Type B pancreatic cell (in vitro differentiated cells): ENCODE measurements at regions not wholly inside any gene's neighbourhood (a gene's known extent, or its start where the extent isn't known, plus 50 kb on each side); places are given as distances from the start of the nearest gene placed in this dataset.

Source experiments
- DNase-seq: peaks from one replicate; pipeline ENCODE4 v3.0.0; 2021; ENCODE audit warnings: mixed read lengths; ENCODE audit not compliant: unreplicated experiment; ENCODE audit errors: extremely low spot score
- H3K27ac Mint-ChIP-seq: 2 replicates; pipeline ENCODE4 v1.8.0; 2021; ENCODE audit warnings: mild to moderate bottlenecking, mixed read lengths
- H3K27me3 Mint-ChIP-seq: 2 replicates; pipeline ENCODE4 v1.8.0; 2021; ENCODE audit warnings: mixed read lengths
- H3K36me3 Mint-ChIP-seq: 2 replicates; pipeline ENCODE4 v1.8.0; 2021; ENCODE audit warnings: mixed read lengths
- H3K4me1 Mint-ChIP-seq: one replicate; pipeline ENCODE4 v1.8.0; 2021; ENCODE audit warnings: mixed read lengths; ENCODE audit not compliant: unreplicated experiment
- H3K4me3 Mint-ChIP-seq: 2 replicates; pipeline ENCODE4 v1.8.0; 2021; ENCODE audit warnings: mild to moderate bottlenecking, mixed read lengths
- H3K9me3 Mint-ChIP-seq: 2 replicates; pipeline ENCODE4 v1.8.0; 2021; ENCODE audit warnings: mixed read lengths
- TF ChIP-seq, protein P1 (sequence below): fragments of 200-600 bp; sonication (generic); conservative IDR thresholded peaks from 2 replicates; pipeline ENCODE4 v1.5.0; 2021; ENCODE audit warnings: antibody characterized with exemption, mild to moderate bottlenecking

DNA sequence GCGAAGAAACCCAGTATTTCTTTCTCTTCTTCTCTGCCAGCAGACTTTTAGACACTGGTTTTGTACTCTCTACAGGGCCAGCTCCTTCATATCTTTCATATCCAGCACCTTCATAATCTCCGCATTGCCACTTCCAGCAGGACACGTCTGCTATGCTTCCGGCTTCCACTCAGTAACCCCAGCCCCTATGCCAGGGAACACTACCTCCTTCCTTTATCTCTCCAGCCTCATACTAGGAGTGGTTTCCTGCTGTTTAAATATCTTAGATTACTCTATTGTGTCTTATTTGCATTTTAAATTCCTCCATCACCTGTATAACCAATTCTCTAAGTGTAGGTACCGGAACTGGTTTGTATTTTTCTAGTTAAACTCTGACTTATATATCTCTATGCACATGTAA, 667.8 kb upstream of the ID4 start:
- no peaks in the 10 kb centered on the region for H3K36me3 Mint-ChIP-seq
- no peak for DNase-seq
- H3K4me3 Mint-ChIP-seq = no peak overlapping the region
- TF ChIP-seq, protein P1, sequence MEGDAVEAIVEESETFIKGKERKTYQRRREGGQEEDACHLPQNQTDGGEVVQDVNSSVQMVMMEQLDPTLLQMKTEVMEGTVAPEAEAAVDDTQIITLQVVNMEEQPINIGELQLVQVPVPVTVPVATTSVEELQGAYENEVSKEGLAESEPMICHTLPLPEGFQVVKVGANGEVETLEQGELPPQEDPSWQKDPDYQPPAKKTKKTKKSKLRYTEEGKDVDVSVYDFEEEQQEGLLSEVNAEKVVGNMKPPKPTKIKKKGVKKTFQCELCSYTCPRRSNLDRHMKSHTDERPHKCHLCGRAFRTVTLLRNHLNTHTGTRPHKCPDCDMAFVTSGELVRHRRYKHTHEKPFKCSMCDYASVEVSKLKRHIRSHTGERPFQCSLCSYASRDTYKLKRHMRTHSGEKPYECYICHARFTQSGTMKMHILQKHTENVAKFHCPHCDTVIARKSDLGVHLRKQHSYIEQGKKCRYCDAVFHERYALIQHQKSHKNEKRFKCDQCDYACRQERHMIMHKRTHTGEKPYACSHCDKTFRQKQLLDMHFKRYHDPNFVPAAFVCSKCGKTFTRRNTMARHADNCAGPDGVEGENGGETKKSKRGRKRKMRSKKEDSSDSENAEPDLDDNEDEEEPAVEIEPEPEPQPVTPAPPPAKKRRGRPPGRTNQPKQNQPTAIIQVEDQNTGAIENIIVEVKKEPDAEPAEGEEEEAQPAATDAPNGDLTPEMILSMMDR = no peak
- peaks cover 6% of the 10 kb centered on the region for H3K9me3 Mint-ChIP-seq
- H3K27me3 Mint-ChIP-seq = peaks cover 8% of the 10 kb centered on the region
- peaks cover 3% of the 10 kb centered on the region for H3K4me1 Mint-ChIP-seq
- no peak overlapping the region for H3K27ac Mint-ChIP-seq

DNA sequence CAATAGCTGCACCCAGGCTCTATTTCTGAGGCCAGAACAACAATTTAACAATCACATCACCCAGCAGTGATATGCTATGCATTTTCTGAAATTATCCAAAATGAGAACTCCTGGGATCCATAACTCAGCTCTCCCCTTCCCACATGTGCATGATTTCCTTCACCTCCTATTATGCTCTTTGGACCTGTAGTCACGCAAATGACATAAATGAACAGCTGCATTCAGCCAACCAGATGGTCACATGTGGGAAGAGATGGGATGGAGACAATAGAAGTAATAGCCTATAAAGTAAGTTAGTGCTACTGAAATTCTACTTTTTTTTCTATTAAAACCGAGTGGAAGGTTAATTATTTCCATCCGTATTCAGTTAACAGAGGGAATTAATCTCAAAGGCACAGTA, 662.1 kb upstream of the ID4 start:
- Mint-ChIP-seq H3K4me3 (no peak overlapping the region), H3K36me3 (no peaks in the 10 kb centered on the region), H3K27ac (no peak overlapping the region), H3K27me3 (no peaks in the 10 kb centered on the region), H3K9me3 (peaks cover 16% of the 10 kb centered on the region), H3K4me1 (peaks cover 3% of the 10 kb centered on the region)
- DNase-seq = no peak
- TF ChIP-seq, protein P1 = no peak

DNA sequence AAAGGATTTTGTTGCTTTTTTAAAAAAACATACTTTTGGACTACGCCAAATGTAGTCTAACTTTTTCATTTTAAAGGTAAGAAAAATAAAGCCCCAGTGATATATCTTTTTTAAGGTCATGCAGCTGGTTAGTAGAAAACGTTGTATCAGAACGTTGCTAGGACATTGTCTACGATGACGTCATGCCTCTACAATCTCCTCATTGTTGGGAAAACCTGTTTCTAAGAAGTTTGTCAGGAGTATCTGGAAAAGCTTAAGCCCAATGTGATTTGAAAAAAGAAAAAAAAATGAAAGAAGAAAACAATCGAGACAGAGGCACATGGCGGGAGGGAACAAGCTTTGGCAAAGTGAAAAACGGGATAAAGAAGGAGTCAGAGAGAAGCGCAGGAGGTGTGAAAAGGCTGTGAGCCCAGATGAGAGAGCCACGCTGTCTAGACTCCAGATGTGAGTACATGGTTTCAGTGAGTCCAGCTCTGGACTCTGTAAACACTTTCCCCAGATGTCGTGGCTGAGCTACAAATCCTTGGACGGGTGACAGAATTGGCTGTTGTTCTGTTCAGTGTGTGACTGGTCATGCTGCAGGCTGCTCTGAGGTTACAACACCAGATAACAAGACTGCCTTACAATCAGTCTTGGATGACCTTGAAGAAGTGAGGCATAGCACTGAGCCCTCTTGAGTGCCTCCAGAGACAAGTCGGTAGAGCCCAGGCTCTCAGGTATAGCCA, 656.7 kb upstream of the ID4 start:
- H3K27me3 Mint-ChIP-seq = no peaks in the 10 kb centered on the region
- no peaks in the 10 kb centered on the region for H3K4me1 Mint-ChIP-seq
- TF ChIP-seq, protein P1 = no peak
- H3K4me3 Mint-ChIP-seq = no peak overlapping the region
- DNase-seq = no peak
- peak overlapping the region; percentile 1 for H3K27ac Mint-ChIP-seq
- no peaks in the 10 kb centered on the region for H3K36me3 Mint-ChIP-seq
- peaks cover 20% of the 10 kb centered on the region for H3K9me3 Mint-ChIP-seq

DNA sequence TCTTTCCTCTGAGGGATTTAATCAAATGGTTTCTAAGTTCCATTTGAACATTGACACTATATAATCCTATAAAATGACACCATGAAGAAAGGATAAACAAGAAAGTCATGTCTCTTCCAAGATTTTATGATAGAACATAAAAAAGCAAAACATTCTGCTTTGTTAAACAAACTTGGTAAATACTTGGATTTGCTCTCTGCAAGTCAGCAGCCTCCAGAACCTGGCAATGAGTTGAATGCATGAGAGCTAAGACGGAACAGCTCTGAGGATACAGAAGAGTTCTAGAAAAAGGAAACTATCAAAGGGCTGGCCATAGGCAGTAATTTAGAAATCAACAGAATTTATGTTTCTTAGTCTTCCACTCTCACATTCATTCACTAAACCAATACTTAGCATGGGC, 656.0 kb upstream of the ID4 start:
- H3K27me3 Mint-ChIP-seq = no peaks in the 10 kb centered on the region
- peaks cover 20% of the 10 kb centered on the region for H3K9me3 Mint-ChIP-seq
- H3K27ac Mint-ChIP-seq = no peak overlapping the region
- no peak for DNase-seq
- no peaks in the 10 kb centered on the region for H3K36me3 Mint-ChIP-seq
- TF ChIP-seq, protein P1 = no peak
- no peaks in the 10 kb centered on the region for H3K4me1 Mint-ChIP-seq
- no peak overlapping the region for H3K4me3 Mint-ChIP-seq

DNA sequence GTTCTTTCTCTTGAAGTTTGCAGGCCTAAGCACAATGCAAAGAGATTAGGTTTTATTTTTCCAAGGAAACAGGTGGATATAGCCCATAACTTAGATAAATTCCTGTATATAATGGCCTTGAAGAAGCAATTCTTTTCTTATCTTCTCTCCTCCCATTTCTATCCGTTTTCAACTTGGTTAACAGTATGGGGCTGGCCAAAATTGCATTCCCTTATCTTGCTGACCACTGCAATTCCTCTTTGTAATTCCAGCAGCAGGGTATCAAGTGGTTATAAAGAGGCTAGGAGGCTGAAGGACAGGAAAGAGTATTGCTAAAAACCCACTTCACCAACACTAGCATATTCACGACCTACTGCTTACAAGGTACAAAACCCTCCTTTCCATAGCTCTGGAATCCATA, 643.5 kb upstream of the ID4 start:
- no peak overlapping the region for H3K27ac Mint-ChIP-seq
- H3K27me3 Mint-ChIP-seq = no peaks in the 10 kb centered on the region
- H3K9me3 Mint-ChIP-seq = peaks cover 2% of the 10 kb centered on the region
- no peaks in the 10 kb centered on the region for H3K4me1 Mint-ChIP-seq
- no peaks in the 10 kb centered on the region for H3K36me3 Mint-ChIP-seq
- TF ChIP-seq, protein P1 = no peak
- DNase-seq = no peak
- H3K4me3 Mint-ChIP-seq = no peak overlapping the region

DNA sequence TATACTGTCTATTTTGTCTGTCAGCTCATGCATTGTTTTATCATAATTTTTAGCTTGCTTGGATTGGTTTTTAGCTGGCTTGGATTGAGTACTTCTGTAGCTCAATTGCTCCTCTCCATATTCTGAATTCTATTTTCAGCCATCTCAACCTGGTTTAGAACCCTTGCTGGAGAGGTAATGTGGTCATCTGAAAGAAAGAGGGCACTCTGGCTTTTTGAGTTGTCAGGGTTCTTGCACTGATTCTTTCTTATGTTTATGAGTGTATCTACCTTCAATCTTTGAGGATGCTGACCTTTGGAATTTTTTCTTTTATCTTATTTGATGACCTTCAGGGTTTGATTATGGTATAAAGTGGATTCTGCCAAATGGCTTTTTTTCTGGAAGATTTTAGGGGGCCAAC, 632.7 kb upstream of the ID4 start:
- TF ChIP-seq, protein P1 = no peak
- no peaks in the 10 kb centered on the region for H3K36me3 Mint-ChIP-seq
- no peak overlapping the region for H3K4me3 Mint-ChIP-seq
- no peak overlapping the region for H3K27ac Mint-ChIP-seq
- H3K4me1 Mint-ChIP-seq = no peaks in the 10 kb centered on the region
- no peak for DNase-seq
- H3K27me3 Mint-ChIP-seq = no peaks in the 10 kb centered on the region
- peaks cover 19% of the 10 kb centered on the region for H3K9me3 Mint-ChIP-seq
